GM23338 (cell line): ENCODE measurements at regions not wholly inside any gene's neighbourhood (a gene's known extent, or its start where the extent isn't known, plus 50 kb on each side); places are given as distances from the start of the nearest gene placed in this dataset.

ENCODE experiments used
- ATAC-seq: fragments of 200-7000 bp; cut with Tn5 transposase; 3 replicates; pipeline ENCODE4 v1.9.1; 2020
- DNase-seq: peaks from one replicate; pipeline ENCODE4 v3.0.0-alpha.2; 2015; ENCODE audit warnings: low spot score
- H2AFZ ChIP-seq: fragments of 200-600 bp; sonication (generic); 2 replicates; pipeline ENCODE4 v1.8.0; 2016; ENCODE audit warnings: antibody characterized with exemption, mild to moderate bottlenecking, moderate library complexity
- H3F3A ChIP-seq: fragments of 200-600 bp; sonication (generic); replicated peaks from 2 replicates; pipeline ENCODE4 v1.8.0; 2017; ENCODE audit warnings: antibody characterized with exemption, mixed run types, low read depth
- H3K27ac ChIP-seq: fragments of 200-600 bp; sonication (generic); 2 replicates; pipeline ENCODE4 v1.6.1; 2016; ENCODE audit warnings: low read depth
- H3K27me3 ChIP-seq: fragments of 200-600 bp; sonication (generic); 2 replicates; pipeline ENCODE4 v1.8.0; 2016; ENCODE audit warnings: mild to moderate bottlenecking, mixed run types, moderate library complexity; ENCODE audit not compliant: insufficient read depth
- H3K36me3 ChIP-seq: fragments of 200-600 bp; sonication (generic); 2 replicates; pipeline ENCODE4 v1.8.0; 2016; ENCODE audit warnings: mild to moderate bottlenecking; ENCODE audit not compliant: insufficient read depth
- H3K4me1 ChIP-seq: fragments of 200-600 bp; sonication (generic); 2 replicates; pipeline ENCODE4 v1.8.0; 2016; ENCODE audit warnings: mild to moderate bottlenecking, moderate library complexity; ENCODE audit not compliant: insufficient read depth
- H3K4me2 ChIP-seq: fragments of 200-600 bp; sonication (generic); 2 replicates; pipeline ENCODE4 v1.7.1; 2017; ENCODE audit warnings: mixed run types
- H3K4me3 ChIP-seq: fragments of 200-600 bp; sonication (generic); 2 replicates; pipeline ENCODE4 v1.6.1; 2016; ENCODE audit warnings: mixed run types
- H3K79me2 ChIP-seq: fragments of 200-600 bp; sonication (generic); replicated peaks from 2 replicates; pipeline ENCODE4 v1.8.0; 2017; ENCODE audit warnings: mild to moderate bottlenecking; ENCODE audit not compliant: insufficient read depth
- H3K9me2 ChIP-seq: fragments of 200-600 bp; sonication (generic); 2 replicates; pipeline ENCODE4 v1.8.0; 2017; ENCODE audit not compliant: insufficient read depth
- H4K20me1 ChIP-seq: fragments of 200-600 bp; sonication (generic); replicated peaks from 2 replicates; pipeline ENCODE4 v1.8.0; 2017; ENCODE audit warnings: mild to moderate bottlenecking; ENCODE audit not compliant: insufficient read depth
- H3K27ac Mint-ChIP-seq: 2 replicates; pipeline ENCODE4 v1.8.0; 2020; ENCODE audit warnings: inconsistent platforms, mild to moderate bottlenecking, moderate library complexity, mixed read lengths
- H3K27me3 Mint-ChIP-seq: 3 replicates; pipeline ENCODE4 v1.8.0; 2022; ENCODE audit warnings: low read depth, mild to moderate bottlenecking, moderate library complexity, mixed read lengths, inconsistent platforms; ENCODE audit not compliant: insufficient read depth, poor library complexity
- H3K36me3 Mint-ChIP-seq: 3 replicates; pipeline ENCODE4 v1.8.0; 2021; ENCODE audit warnings: low read depth, mild to moderate bottlenecking, inconsistent platforms, moderate library complexity, mixed read lengths
- H3K4me1 Mint-ChIP-seq: 3 replicates; pipeline ENCODE4 v1.8.0; 2020; ENCODE audit warnings: mild to moderate bottlenecking, inconsistent platforms, mixed read lengths
- H3K4me3 Mint-ChIP-seq: 3 replicates; pipeline ENCODE4 v1.8.0; 2021; ENCODE audit warnings: moderate library complexity, mild to moderate bottlenecking, inconsistent platforms, mixed read lengths
- H3K9me3 Mint-ChIP-seq: 3 replicates; pipeline ENCODE4 v1.8.0; 2020; ENCODE audit warnings: moderate library complexity, mild to moderate bottlenecking, inconsistent platforms, mixed read lengths
- CREB1 ChIP-seq: fragments of 250-450 bp; sonication (Bioruptor Pico); IDR thresholded peaks from 2 replicates; pipeline ENCODE4 v1.5.0; 2020; ENCODE audit warnings: low read depth, mild to moderate bottlenecking, moderate library complexity
- ETS1 ChIP-seq: IDR thresholded peaks from 2 replicates; pipeline ENCODE4 v1.6.1; 2016; ENCODE audit warnings: antibody characterized with exemption
- EZH2 ChIP-seq: fragments of 200-600 bp; sonication (generic); IDR thresholded peaks from one replicate; pipeline ENCODE4 v1.8.0; 2017; ENCODE audit warnings: antibody characterized with exemption, mild to moderate bottlenecking, low read depth; ENCODE audit not compliant: unreplicated experiment
- JUNB ChIP-seq: IDR thresholded peaks from one replicate; pipeline ENCODE4 v1.6.1; 2016; ENCODE audit warnings: antibody characterized with exemption; ENCODE audit not compliant: unreplicated experiment
- POLR2AphosphoS5 ChIP-seq: IDR thresholded peaks from 2 replicates; pipeline ENCODE4 v1.6.1; 2016; ENCODE audit warnings: antibody characterized with exemption, low read depth
- STAT1 ChIP-seq: IDR thresholded peaks from one replicate; pipeline ENCODE4 v1.6.1; 2016; ENCODE audit warnings: antibody characterized with exemption; ENCODE audit not compliant: unreplicated experiment
- ZNF114 ChIP-seq: fragments of 250-450 bp; sonication (Bioruptor Pico); IDR thresholded peaks from 2 replicates; pipeline ENCODE4 v1.5.0; 2020; ENCODE audit warnings: mild to moderate bottlenecking, moderate library complexity
- ZNF331 ChIP-seq: fragments of 250-450 bp; sonication (Bioruptor Pico); IDR thresholded peaks from 2 replicates; pipeline ENCODE4 v1.5.0; 2020; ENCODE audit warnings: low read depth, mild to moderate bottlenecking, moderate library complexity
- TF ChIP-seq, protein P1 (sequence below), 2 experiments: fragments of 200-600 bp in 1 of 2; sonication (generic) in 1 of 2; conservative IDR thresholded peaks; 2 replicates each; pipeline versions ENCODE4 v1.5.1 to v1.6.1; 2016 to 2017; ENCODE audit warnings: antibody characterized with exemption in 2 of 2, low read depth in 2 of 2, mild to moderate bottlenecking in 2 of 2, moderate library complexity in 1 of 2
- TF ChIP-seq, protein P2 (sequence below): IDR thresholded peaks from one replicate; pipeline ENCODE4 v1.6.1; 2018; ENCODE audit warnings: antibody characterized with exemption; ENCODE audit not compliant: unreplicated experiment
- TF ChIP-seq, protein P3 (sequence below): fragments of 250-450 bp; sonication (Bioruptor Pico); IDR thresholded peaks from 2 replicates; pipeline ENCODE4 v1.5.0; 2020; ENCODE audit warnings: mild to moderate bottlenecking, moderate library complexity

- H3K27me3 Mint-ChIP-seq, result peaks cover 2% of the 10 kb centered on the region
- peaks cover 41% of the 10 kb centered on the region for H3K4me1 Mint-ChIP-seq
- no peak for DNase-seq
Measured at GRCh38 chr19:32039440-32039839, 306.0 kb upstream of the ZNF507 start.

DNA sequence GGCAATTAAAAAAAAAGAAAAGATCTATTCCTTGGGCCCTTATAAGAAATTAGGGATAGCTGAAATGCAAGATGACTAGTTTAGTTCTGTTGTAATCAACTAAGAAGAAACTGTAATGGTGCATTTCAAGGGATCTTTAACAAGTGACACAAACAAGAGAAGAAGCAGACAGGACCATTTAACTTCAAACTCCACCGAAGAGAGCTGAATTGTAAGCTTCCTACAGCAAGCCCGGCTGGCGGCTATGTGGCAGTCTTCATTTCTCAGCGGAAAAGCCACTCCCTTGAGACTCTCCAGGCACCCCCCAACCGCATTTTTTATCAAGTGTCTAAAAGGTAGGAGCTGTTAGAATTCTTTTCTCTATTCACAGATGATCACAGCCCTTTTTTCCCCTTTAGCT, 305.2 kb upstream of the ZNF507 start:
- no peak overlapping the region for H3K4me3 ChIP-seq
- no peak overlapping the region for H3K27ac ChIP-seq
- H3K9me3 Mint-ChIP-seq, result no peaks in the 10 kb centered on the region
- no peak overlapping the region for H2AFZ ChIP-seq
- peaks cover 38% of the 10 kb centered on the region for H3K4me1 Mint-ChIP-seq
- no peak overlapping the region for H3K4me3 Mint-ChIP-seq
- H3K36me3 Mint-ChIP-seq, result no peaks in the 10 kb centered on the region
- no peaks in the 10 kb centered on the region for H3K36me3 ChIP-seq
- H3K27me3 Mint-ChIP-seq, result peaks cover 2% of the 10 kb centered on the region
- H4K20me1 ChIP-seq, result no peaks in the 10 kb centered on the region
- ATAC-seq (no peak), DNase-seq (no peak)
- H3K9me2 ChIP-seq, result no peaks in the 10 kb centered on the region
- H3K4me1 ChIP-seq, result peaks cover 15% of the 10 kb centered on the region
- H3K27me3 ChIP-seq, result peaks cover 10% of the 10 kb centered on the region
- no peak overlapping the region for H3K27ac Mint-ChIP-seq
- no peak overlapping the region for H3K4me2 ChIP-seq
- no peaks in the 10 kb centered on the region for H3F3A ChIP-seq
- H3K79me2 ChIP-seq, result no peaks in the 10 kb centered on the region
- TF ChIP-seq, protein P1, sequence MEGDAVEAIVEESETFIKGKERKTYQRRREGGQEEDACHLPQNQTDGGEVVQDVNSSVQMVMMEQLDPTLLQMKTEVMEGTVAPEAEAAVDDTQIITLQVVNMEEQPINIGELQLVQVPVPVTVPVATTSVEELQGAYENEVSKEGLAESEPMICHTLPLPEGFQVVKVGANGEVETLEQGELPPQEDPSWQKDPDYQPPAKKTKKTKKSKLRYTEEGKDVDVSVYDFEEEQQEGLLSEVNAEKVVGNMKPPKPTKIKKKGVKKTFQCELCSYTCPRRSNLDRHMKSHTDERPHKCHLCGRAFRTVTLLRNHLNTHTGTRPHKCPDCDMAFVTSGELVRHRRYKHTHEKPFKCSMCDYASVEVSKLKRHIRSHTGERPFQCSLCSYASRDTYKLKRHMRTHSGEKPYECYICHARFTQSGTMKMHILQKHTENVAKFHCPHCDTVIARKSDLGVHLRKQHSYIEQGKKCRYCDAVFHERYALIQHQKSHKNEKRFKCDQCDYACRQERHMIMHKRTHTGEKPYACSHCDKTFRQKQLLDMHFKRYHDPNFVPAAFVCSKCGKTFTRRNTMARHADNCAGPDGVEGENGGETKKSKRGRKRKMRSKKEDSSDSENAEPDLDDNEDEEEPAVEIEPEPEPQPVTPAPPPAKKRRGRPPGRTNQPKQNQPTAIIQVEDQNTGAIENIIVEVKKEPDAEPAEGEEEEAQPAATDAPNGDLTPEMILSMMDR (conservative IDR thresholded peaks at IDR 0.05; ENCODE audit: low read depth in 2 of 2), result no peak
- TF ChIP-seq, protein P2, sequence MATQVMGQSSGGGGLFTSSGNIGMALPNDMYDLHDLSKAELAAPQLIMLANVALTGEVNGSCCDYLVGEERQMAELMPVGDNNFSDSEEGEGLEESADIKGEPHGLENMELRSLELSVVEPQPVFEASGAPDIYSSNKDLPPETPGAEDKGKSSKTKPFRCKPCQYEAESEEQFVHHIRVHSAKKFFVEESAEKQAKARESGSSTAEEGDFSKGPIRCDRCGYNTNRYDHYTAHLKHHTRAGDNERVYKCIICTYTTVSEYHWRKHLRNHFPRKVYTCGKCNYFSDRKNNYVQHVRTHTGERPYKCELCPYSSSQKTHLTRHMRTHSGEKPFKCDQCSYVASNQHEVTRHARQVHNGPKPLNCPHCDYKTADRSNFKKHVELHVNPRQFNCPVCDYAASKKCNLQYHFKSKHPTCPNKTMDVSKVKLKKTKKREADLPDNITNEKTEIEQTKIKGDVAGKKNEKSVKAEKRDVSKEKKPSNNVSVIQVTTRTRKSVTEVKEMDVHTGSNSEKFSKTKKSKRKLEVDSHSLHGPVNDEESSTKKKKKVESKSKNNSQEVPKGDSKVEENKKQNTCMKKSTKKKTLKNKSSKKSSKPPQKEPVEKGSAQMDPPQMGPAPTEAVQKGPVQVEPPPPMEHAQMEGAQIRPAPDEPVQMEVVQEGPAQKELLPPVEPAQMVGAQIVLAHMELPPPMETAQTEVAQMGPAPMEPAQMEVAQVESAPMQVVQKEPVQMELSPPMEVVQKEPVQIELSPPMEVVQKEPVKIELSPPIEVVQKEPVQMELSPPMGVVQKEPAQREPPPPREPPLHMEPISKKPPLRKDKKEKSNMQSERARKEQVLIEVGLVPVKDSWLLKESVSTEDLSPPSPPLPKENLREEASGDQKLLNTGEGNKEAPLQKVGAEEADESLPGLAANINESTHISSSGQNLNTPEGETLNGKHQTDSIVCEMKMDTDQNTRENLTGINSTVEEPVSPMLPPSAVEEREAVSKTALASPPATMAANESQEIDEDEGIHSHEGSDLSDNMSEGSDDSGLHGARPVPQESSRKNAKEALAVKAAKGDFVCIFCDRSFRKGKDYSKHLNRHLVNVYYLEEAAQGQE, result no peak
- no peak for TF ChIP-seq ZNF114 (CRISPR knock-in tag)
- no peak for TF ChIP-seq CREB1 (CRISPR knock-in tag)
- TF ChIP-seq POLR2AphosphoS5, result no peak
- no peak for TF ChIP-seq EZH2
- TF ChIP-seq STAT1, result no peak
- TF ChIP-seq, protein P3, sequence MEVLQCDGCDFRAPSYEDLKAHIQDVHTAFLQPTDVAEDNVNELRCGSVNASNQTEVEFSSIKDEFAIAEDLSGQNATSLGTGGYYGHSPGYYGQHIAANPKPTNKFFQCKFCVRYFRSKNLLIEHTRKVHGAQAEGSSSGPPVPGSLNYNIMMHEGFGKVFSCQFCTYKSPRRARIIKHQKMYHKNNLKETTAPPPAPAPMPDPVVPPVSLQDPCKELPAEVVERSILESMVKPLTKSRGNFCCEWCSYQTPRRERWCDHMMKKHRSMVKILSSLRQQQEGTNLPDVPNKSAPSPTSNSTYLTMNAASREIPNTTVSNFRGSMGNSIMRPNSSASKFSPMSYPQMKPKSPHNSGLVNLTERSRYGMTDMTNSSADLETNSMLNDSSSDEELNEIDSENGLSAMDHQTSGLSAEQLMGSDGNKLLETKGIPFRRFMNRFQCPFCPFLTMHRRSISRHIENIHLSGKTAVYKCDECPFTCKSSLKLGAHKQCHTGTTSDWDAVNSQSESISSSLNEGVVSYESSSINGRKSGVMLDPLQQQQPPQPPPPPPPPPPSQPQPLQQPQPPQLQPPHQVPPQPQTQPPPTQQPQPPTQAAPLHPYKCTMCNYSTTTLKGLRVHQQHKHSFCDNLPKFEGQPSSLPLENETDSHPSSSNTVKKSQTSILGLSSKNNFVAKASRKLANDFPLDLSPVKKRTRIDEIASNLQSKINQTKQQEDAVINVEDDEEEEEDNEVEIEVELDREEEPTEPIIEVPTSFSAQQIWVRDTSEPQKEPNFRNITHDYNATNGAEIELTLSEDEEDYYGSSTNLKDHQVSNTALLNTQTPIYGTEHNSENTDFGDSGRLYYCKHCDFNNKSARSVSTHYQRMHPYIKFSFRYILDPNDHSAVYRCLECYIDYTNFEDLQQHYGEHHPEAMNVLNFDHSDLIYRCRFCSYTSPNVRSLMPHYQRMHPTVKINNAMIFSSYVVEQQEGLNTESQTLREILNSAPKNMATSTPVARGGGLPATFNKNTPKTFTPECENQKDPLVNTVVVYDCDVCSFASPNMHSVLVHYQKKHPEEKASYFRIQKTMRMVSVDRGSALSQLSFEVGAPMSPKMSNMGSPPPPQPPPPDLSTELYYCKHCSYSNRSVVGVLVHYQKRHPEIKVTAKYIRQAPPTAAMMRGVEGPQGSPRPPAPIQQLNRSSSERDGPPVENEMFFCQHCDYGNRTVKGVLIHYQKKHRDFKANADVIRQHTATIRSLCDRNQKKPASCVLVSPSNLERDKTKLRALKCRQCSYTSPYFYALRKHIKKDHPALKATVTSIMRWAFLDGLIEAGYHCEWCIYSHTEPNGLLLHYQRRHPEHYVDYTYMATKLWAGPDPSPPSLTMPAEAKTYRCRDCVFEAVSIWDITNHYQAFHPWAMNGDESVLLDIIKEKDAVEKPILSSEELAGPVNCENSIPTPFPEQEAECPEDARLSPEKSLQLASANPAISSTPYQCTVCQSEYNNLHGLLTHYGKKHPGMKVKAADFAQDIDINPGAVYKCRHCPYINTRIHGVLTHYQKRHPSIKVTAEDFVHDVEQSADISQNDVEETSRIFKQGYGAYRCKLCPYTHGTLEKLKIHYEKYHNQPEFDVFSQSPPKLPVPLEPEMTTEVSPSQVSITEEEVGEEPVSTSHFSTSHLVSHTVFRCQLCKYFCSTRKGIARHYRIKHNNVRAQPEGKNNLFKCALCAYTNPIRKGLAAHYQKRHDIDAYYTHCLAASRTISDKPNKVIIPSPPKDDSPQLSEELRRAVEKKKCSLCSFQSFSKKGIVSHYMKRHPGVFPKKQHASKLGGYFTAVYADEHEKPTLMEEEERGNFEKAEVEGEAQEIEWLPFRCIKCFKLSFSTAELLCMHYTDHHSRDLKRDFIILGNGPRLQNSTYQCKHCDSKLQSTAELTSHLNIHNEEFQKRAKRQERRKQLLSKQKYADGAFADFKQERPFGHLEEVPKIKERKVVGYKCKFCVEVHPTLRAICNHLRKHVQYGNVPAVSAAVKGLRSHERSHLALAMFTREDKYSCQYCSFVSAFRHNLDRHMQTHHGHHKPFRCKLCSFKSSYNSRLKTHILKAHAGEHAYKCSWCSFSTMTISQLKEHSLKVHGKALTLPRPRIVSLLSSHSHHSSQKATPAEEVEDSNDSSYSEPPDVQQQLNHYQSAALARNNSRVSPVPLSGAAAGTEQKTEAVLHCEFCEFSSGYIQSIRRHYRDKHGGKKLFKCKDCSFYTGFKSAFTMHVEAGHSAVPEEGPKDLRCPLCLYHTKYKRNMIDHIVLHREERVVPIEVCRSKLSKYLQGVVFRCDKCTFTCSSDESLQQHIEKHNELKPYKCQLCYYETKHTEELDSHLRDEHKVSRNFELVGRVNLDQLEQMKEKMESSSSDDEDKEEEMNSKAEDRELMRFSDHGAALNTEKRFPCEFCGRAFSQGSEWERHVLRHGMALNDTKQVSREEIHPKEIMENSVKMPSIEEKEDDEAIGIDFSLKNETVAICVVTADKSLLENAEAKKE (CRISPR knock-in tag), result no peak
- no peak for TF ChIP-seq ETS1

More at GRCh38 chr19:32039440-32039839, 306.0 kb upstream of the ZNF507 start:
- Mint-ChIP-seq H3K4me3 (no peak overlapping the region), H3K27ac (no peak overlapping the region), H3K9me3 (no peaks in the 10 kb centered on the region), H3K36me3 (no peaks in the 10 kb centered on the region)
- TF ChIP-seq JUNB (no peak), ZNF331 (no peak)
- Histone ChIP-seq H4K20me1 (no peaks in the 10 kb centered on the region), H3K36me3 (no peaks in the 10 kb centered on the region), H3K9me2 (no peaks in the 10 kb centered on the region), H3K4me2 (no peak overlapping the region), H3K27me3 (peaks cover 10% of the 10 kb centered on the region), H3K79me2 (no peaks in the 10 kb centered on the region), H2AFZ (no peak overlapping the region), H3K4me1 (peaks cover 15% of the 10 kb centered on the region), H3F3A (no peaks in the 10 kb centered on the region), H3K4me3 (no peak overlapping the region), H3K27ac (no peak overlapping the region)
- ATAC-seq, result no peak
